Anterior cingulate cortex (tissue), 58 donors: ENCODE measurements at regions not wholly inside any gene's neighbourhood (a gene's known extent, or its start where the extent isn't known, plus 50 kb on each side); places are given as distances from the start of the nearest gene placed in this dataset.
"Not testable (repeated sequence)": the region's sequence is repeated elsewhere in the genome, so short reads cannot be mapped to it uniquely, and the experiment has no call there.

ENCODE experiments used
- DNase-seq, 58 donors: peaks; one replicate each; lab custom pipeline; 2025; lab: John Stamatoyannopoulos, UW

DNA sequence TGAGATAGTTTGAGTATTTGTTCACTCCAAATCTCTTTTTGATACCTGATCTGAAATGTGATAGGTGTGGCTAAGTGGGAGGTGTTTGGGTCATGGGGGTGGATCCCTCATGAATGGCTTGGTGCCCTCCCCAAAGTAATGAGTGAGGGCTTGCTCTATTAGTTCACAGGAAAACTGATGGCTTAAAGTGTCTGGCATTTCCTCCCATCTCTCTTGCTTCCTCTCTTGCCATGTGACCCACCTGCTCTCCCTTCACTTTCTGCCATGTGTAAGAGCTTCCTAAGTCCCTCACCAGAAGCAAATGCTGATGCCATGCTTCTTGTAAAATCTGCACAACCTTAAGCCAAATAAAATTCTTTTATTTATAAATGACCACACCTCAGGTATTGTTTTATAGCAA, 61.1 kb downstream of the MAD2L1 start:
- DNase-seq, result no peak

DNA sequence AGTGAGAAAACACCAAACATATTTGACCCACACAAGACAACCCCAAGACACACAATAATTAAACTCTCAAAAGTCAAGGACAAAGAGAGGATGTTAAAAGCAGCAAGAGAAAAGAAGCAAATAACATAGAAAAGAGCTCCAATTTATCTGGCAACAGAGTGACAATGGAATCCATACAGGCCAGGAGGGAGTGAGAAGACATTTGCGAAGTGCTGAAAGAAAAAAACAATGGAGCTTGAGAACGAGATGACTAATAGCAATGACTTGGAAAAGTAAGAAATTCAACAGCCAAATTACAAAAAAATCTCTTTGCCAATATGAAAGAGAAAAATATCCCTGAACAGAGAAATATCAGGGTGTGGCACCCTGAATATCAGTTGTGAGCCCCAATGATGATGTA, 61.6 kb downstream of the MAD2L1 start:
- no peak for DNase-seq

DNA sequence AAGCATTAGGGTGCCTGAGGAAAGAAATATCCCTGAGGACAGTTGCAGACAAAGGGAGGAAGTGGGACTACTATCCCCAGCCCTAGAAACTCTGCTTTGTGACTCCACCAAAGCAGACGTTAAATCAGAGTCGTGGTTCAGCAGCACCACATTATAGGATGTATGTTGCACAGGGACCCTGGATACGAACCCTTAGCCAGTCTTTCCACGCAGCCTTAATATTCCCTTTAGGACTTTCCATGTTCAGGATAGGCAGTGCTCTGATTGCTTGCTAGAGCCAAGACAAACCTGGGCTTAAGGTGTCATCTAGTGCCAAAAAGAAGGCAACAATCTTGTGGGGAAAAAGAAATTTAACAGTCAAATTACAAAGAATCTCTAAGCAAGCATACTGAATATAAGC, 62.6 kb downstream of the MAD2L1 start:
- DNase-seq, result no peak

DNA sequence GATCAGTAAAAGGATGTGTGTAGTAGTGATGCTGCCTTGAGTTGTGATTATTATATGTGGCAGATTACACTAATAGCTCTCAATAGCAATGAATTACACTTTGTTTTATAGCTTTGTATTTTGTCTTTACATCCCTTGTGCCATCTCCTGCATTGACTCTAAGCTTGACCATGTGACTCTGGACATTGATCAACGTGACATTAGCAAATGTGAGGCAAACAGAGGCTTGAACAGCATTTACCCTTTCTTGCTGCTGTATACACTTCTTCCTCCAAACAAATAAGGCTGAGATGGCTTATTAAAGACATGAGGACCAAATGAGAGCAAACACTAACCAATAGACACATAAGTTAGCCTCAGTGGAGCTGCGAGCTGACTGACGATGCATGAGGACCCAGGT, 63.5 kb downstream of the MAD2L1 start:
- DNase-seq, result no peak

DNA sequence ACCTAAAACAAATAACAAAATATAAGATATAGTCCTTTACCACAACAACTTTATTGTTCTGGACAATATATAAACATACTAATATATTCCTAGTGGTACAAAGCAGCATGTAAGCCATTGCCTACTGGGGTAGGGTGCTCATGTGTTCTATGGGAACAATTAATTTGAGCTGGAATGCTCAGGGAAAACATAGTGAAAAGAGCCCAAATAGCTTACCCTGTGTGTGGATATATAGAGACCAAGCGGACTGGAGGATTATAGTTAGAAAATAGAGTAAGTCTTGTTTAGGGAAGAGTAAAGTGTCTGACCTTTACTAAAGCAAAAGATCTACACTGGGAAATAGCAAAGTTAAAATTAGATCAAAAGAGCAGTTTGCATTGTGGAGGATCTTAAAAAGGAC, 64.8 kb downstream of the MAD2L1 start:
- DNase-seq, result no peak

DNA sequence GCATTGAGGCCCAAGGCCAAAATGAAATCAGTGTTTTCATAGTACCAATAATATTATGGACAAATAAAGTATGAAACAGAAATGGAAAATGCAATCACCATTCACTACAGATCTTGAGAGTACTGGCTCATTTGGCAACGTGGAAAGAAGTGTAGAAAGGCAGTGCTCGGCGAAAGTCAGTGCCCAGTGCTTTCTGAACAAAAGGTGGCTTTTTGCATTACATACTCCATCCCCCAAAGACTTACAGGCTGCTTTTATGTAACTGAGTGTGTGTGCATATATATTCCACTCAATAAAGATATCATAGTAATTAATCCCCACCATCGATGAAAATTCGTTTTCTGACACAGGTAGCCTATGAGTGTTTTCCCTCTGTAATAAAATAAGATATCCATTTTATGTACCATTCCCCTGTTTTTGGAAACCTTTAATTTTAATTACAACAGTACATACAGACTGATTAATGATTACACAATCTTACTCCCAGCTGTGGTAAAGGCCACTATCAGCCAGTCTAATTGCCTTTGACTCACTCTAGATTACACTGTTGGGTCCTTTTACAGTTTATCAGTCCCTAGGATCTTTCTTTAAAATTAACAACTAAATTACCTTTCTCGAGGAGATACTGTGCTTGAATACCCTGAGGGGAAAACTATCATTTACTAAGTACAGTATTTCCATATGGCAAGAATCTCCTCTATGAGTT, 65.9 kb downstream of the MAD2L1 start:
- DNase-seq, result no peak

DNA sequence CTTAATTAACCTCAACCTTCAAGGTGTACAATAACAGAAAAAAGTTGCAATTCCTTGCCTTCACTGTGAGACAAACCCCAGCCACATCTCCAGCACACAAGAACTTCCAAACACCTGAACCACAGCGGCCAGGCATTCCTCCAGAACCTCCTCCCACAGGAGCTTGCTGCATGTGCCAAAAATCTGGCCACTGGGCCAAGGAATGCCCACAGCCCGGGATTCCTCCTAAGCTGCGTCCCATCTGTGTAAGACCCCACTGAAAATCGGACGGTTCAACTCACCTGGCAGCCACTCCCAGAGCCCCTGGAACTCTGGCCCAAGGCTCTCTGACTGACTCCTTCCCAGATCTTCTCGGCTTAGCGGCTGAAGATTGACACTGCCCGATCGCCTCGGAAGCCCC, 70.6 kb downstream of the MAD2L1 start:
- DNase-seq, result not testable (repeated sequence)

DNA sequence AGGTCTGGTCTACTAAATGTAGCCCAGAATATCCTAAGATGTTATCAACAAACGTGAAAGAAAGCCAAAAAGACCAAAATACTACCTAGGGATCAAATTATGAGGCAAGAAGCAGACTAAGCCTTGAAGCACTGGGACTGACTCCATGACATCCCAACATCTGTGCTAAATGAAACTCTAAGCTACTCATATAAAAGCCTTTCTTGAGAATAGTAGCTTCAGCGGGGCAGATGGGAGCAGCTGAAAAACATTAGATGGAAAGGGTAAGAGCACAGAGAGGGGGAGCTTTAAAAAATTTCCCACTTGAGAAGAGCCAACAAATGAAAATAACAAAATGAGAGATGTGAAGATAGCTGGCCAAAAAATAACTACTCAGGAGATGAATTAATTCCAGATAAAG, 81.7 kb downstream of the MAD2L1 start:
- no peak for DNase-seq

DNA sequence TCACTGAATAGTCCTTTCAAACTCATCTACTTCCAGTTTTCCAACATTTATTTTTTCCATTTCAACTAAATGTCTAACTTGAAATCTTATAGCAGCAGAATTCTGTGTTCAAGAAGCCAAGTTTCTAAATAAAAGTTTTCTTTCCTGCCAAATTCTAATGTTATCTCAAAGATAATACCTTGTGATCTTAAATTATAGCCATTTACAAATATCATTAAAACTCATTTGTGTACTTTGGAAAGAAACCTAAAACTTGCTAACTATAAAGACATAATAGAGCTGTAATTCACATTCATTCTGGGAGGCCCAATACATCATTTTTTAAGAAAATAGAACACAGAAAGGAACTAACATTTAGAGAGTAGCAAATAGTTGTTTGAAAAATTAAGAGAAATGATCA, 83.9 kb downstream of the MAD2L1 start:
- DNase-seq, result no peak

DNA sequence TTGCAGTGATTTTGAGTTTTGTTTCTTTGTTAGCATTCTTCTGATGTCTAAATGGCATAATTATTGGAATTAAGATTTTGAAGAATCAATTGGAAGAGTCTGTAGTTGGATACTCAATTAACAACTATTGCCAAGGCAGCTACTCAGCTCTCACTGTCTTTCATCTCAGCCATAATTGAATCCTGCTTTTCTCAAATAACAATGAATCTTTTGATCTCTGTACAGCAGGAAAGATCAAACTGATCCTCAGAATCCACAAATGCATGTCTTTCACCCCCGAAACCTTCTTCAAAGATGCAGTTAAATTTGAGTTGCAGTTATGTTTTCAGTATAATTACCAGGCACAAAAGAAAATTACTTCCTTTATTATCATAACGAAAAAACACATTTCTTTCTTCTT, 86.2 kb downstream of the MAD2L1 start:
- no peak for DNase-seq

DNA sequence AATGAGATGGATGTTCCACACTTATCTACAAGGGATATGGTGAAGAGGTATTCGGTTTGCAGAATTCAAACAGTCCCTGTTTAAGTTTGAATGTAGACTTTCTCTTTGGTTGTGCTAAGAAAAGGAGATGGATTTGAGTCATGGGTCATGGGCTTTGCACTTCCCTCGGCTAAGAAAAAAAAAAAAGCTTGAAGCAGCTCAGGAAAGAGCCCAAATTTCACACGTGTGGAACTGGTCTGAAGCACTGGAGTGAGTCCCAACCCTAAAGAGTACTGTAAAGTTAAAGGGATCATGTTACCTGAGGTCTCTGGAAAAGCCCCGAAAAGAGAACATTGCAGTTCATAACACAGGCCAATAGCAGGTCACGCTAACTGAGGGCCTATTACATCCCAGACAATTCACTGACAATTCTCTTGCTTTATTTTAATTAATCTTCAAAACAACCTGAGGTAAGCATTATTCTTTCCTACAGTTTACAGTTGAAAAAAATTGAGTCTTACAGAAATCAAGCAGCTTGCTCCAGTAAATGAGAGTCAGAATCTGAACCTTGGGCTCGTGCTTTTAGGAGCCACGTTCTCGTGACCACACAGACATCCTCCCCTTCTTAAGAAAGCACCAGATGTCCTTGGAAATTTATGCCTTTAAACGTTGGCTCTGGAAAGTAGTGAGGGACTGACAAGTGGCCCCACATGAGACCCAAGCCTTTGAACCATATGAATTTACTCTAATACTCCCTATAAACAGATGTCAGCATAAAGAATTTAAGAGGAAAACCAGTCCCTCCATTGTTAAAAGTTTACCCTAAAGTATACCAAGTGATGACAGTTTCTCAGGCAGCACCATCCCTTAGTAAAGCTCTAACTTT, 89.3 kb downstream of the MAD2L1 start:
- DNase-seq, result no peak

DNA sequence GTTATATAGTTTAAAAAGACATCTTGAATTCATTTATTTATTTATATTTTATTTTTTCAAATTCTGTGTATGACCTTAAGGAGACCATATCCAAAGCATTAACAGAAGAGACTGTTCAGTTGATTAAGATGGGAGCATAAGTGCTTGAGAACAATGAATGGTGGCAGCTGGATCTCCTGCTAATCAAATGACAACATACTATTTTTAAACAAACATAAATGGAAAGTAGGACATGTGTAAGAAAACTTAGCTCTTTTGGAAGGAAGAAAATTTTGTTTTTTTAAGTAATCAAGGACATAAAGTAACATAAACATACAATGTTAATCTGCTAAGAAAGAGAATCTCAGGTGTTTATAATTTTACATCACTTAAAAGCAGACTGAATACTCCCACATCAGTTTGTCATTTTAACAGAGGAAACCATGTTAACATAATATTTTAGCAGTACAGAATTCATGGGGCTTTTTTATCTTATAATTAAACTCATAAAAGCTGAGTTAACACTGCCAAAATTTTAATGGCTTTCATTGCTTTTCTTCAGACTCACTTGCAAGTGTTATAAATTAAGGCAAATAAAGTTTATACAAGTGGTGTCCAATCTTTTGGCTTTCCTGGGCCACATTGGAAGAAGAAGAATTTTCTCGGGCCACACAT, 95.1 kb downstream of the MAD2L1 start:
- no peak for DNase-seq

DNA sequence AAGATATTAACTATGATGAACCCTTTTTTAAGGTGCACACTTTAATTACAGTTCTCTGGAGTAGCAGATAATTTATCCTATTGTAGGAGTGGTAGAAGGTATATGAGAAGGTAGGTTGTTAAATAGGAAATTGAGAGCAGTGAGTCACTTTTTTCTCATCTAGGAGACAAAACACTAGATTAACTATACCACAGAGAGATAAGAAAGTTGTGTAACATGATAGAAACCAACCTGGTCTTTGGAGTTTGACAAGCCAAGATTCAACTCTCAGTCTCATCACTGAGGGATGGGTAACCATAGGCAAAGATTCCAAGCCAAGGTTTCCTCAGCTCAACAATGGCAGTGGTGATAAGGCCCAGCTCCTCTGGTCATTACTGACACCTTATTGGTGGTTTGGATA, 104.0 kb downstream of the MAD2L1 start:
- DNase-seq, result no peak

DNA sequence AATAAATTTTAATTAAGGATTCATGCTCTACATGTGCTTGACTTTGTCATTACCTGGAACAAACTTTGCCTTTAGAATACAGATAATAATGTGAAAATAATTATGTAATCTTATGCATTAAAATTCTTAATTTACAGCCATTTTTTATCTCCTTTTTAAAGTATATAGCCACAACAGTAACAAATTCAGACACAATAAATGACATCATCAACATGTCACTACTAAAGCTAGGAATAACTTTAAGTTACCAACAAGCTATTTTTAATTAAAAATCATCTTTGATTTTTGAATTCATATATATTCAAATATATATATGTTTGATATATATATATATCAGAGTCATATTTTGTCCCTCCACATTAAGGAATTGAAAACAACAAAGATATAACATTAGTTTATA, 107.7 kb downstream of the MAD2L1 start:
- no peak for DNase-seq

DNA sequence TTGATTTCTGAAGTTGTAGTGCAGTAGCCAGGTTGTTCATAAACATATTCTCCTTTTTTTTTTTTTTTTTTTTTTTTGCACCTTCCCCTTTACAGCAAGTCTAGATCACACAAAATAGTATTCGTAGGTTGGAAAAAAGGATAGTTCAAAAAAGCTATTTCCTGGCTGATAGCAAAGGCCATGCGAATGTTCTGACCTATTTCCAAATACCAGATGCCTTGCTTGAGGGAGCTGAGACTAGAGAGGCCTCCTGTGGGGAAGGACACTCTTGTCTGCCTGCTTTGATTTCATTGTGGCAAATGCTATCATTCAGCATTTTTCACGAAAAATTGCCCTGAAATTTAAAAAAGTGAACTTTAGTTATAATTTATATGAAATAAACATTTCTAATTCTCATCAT, 111.4 kb downstream of the MAD2L1 start:
- DNase-seq, result no peak

DNA sequence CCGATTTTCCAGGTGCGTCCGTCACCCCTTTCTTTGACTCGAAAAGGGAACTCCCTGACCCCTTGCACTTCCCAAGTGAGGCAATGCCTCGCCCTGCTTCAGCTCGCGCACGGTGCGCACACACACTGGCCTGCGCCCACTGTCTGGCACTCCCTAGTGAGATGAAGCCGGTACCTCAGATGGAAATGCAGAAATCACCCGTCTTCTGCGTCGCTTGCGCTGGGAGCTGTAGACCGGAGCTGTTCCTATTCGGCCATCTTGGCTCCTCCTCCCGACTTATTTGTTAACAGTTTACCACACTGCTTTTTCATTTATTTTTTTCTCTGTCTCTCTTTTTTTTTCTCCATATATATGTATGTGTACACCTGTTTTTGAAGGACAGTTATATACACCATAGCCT, 112.2 kb downstream of the MAD2L1 start:
- DNase-seq, result not testable (repeated sequence)

DNA sequence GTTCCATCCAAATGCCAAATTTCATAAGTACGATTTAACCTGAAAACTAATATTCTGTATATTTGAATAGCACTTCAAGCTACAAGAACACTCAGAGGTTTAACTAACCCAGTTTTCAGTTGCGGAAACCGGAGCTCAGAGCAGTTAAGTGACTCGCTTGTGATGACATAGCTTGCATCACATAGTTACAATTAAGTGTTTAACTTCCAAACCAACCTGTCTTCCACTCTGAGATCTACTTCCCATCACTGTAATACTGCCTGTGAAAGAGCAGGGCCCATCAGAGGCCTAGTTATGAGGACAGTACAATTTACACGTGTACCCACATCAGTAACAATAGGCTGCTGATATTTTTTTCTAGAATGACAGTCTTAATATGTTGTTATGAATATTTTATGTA, 120.3 kb downstream of the MAD2L1 start:
- no peak for DNase-seq

DNA sequence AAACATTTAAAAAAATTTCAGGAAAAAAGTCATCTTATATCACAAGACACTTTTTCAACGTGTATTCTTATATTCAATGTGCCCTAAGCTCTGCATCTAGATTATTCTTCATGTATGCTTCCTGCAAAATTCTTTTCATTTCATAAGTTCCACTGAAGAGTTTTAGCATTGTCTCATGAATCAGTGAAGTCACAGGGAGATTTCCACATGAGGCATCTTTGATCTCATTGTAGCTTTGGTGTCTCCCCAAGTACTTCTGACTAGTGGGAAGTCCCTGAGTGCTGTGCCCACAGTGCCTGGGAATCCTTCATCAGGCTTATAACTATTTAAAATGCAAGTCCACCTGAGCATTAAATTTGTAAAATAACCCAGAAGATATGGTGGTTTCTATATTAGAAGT, 123.8 kb downstream of the MAD2L1 start:
- DNase-seq, result no peak

DNA sequence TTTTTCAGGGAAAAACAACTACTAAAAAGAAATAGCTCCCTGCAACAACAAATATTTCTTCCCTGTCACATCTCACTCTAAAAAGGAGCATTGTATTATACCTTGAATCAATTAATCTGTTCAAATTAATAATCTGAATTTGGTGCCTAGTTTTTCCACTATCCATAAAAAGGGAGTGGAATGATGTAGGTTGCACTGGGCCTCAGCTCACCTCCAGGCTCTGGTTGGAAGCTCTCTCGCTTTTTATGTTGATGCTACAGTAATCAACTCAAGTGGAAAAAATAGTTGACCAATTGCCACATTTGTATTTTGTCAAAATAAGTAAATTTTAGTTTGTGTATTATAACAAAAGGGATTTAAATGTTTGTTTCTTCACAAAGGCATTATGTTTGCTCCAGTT, 126.1 kb downstream of the MAD2L1 start:
- DNase-seq, result no peak

DNA sequence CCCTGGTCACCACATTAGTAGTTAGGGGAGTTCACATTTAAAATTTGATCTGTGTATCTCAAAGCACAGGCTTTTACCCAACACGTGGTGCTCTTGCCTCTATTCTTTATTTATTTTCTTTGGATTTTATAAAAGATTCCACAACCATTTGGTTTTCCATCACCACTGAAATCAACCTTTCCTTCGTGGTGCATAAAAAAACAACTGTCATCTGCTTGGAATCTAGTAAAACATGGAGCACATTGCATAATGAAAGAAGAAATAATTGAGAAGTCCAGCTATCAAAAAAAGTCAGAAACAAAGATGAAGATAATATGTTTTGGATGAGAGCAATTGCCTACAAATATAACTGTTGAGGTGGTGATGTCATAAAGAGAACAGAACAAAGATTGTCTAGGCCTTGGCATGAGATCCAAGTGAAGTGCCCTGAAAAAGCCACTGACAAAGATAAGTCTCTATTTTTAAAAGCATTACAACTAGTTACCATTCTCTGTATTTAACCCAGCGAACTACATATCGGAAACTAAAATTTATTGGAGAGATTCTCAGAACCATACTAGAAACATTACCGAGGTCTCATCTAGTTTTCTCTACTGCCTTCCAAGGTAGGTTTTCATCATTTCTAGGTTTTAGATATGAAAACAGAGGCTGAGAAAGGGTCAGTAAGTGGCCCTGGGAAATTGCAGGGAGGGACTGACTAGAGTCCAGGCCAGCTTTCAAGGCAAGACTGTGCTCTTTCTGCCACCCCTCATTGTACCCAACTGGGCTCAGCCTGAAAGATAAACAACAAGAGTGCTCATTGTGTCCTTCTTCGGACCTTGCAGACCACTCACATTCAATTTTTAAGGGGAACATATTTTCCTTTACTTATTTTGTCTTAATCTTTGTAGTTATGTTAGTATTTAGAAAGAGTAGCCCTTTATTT, 127.3 kb downstream of the MAD2L1 start:
- DNase-seq, result no peak

DNA sequence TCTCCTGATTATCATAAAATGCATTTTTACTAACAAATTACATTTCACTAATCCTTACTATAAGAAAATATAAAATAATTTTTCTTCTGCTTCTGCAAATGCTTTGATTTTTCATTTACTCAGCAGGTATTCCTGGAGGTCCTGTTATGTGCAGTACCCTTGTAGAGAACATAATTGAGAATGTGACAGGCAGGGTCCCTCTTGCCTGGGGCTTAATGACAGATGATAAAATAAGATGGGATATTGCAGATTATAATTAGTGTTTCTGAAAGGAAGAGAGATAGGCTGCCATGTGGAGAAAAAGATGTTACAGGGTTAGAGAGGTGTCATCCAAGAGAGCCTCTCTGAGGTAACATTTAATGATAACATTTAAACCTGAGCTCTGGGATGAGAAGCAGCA, 128.9 kb downstream of the MAD2L1 start:
- no peak for DNase-seq
